ENCODE measurements at regions not wholly inside any gene's neighbourhood (a gene's known extent, or its start where the extent isn't known, plus 50 kb on each side); places are given as distances from the start of the nearest gene placed in this dataset.

DNA sequence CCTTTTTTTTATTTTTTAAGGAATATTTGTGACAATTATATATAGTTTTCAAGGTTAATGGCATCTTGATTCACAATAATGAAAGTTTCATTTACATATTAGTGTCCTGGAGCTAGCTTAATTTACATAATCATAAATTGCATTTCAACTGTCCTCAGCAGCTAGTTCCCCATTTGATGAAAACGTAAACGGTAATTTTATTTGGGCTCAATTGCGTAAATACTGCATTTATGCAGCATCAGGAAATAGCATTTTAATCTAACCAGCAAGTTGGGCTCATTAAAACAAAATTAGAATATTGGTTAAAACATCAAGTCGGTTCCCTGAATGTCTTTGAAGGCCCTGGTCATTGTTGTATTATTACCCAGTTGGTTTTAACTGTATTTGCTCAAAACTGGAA, 136.8 kb upstream of the CDH5 start:
- DNase-seq (ENCODE audit: missing footprints) (no peak), ATAC-seq (no peak)
- intact Hi-C loops (cut with DNase I): no loop called here

DNA sequence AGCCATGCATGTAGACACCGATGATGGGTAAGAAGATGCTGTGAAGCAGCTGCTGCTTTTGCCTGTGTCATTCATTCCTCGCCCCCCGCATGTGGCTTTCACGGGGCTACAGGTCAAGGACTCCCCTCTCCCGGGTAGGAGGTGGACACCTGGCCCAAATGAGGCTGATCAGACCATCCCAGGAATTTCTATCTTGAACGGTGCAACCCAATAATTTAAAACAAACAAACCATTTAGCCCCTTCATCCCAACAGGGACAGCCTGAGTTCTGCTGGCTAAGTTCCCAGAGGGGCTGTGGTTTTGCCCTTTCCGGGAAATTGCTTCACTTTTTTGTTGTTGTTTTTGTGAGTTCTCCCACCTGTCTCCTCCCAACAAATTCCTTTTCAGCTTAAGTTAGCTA, 137.7 kb upstream of the CDH5 start:
- no peak for ATAC-seq
- intact Hi-C loops (cut with DNase I): no loop called here

DNA sequence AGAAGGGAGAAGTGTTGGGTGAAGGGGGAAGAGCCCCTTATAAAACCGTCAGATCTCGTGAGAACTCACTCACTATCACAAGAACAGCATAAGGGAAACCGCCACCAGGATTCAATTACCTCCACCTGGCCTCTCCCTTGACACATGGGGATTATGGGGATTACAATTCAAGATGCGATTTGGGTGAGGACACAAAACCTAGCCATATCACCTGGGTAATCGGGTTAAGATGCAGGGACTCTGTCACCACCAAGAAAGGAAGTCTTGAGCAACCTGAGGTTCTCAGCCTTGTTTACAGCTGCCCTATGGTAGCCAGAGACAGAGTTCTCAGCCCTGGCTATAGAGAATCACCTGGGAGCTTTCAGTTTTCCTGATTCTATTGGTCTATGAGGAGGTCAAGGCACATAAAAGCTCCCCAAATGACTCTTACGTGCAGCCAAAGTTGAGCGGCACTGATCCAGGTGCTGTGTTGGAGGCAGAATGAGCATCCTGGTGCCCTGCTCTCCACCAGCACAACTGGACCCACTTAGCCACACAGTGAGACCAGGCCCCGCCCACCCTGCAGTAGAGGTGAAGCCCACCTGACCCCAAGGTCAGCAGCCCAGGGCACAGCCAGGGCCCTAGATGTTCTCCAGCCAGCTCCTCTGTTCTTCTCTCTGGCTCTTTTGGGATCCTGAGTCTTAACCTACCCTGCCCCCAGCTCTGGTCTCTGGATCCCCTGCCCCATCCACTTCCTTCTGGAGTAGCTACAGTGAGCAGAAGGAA, 138.5 kb upstream of the CDH5 start:
- no peak for ATAC-seq
- intact Hi-C loops (cut with DNase I): no loop called here
- DNase-seq (ENCODE audit: missing footprints): no peak

More for the DNA sequence above, 137.7 kb upstream of the CDH5 start:
- no peak for DNase-seq (ENCODE audit: missing footprints)

GRCh38 chr16:66226762-66227161, 139.7 kb upstream of the CDH5 start:
- ATAC-seq (peak; percentile 79), DNase-seq (ENCODE audit: missing footprints) (no peak)
- intact Hi-C loops (cut with DNase I): no loop called here

GRCh38 chr16:66225696-66226095, 140.8 kb upstream of the CDH5 start:
- ATAC-seq (no peak), DNase-seq (ENCODE audit: missing footprints) (no peak)
- intact Hi-C loops (cut with DNase I): no loop called here

DNA sequence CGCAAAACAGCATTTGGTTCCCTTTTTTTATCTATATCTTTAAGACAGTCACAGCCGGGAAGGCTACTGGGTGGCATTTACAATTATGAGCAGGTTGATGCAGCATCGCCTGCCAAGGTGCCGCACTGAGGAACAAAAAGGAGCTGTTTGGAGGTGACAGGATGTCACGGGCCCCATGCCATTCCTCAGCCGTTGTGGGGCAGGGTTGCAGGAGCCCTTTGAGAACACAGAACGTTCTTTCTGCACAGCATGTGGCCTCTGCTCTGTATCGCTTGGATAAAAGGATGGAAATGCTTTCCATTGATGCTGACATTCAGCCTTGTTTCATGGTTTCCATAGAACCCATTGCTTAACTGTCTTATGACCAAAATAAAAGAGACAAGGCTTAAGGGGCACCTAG, 141.9 kb upstream of the CDH5 start:
- DNase-seq (ENCODE audit: missing footprints): no peak
- intact Hi-C loops (cut with DNase I): no loop called here

DNA sequence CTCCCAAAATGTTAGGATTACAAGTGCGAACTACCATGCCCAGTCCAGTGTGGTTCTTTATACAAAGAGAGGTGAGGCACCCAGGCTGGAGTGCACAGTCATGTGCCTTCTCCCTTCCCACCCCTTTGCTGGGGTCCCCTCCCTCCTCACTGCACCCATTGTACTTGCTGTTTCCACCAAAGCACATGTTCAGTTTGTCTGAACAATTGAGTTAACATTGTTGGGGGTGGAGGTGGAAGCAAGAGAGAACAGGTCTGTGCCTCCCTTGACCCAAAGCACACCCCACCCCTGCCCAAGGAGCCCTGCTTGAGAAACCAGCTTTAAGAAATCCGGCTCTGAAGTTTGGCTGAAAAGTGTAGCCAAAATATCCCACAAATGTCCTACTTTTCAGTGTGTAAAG, 142.3 kb upstream of the CDH5 start:
- intact Hi-C loops (cut with DNase I): no loop called here
- DNase-seq (ENCODE audit: missing footprints) (no peak), ATAC-seq (no peak)

More for the DNA sequence above, 141.9 kb upstream of the CDH5 start:
- ATAC-seq: no peak

DNA sequence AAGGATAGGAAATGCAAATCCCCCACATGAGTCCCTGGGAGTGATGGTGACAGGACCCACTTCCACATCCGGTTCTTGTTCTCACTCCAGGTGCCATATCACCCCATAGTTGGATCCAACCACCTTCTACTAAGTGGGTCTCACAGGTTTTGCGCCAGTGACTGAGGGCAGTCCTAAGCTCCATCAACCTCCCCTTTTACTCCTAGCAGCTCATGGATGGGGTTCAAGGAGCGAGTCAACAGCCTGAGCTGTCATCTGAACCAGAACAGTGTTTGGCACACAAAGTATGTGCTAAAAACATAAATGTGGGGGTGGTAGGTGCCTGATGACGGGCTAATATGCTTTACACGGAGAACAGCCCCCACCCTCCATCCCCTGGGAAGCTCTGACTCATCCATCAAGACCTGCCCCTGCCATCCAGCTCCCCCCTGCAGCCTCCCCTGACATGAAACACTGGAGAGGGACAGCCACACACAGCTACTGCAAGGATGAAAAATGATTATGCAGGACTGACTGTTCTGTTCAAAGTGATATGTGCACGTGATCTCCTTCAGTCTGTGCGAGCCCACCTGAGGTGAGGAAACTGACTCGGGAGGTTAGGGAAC, 143.2 kb upstream of the CDH5 start:
- intact Hi-C loops (cut with DNase I): no loop called here
- peak; percentile 11 for ATAC-seq
- no peak for DNase-seq (ENCODE audit: missing footprints)

DNA sequence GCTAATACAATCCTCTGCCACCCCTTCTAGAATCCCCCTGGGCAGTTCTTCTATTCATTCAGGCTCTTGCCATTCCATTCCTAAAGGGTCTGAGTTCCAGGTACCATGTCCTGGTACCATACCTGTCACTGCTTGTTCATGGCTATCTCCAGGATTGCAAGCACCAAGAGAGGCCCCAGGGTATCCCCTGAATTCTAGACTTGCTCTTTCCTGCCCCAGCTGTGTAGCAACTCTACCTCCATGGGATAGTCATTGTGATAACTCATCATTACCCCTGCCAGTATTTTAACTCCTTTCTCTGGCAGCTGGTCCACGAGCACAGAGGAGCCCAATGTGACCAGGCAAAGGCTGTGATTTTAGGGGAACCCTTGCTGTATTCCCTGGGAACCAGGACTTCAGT, 143.7 kb upstream of the CDH5 start:
- intact Hi-C loops (cut with DNase I): no loop called here
- ATAC-seq: no peak

DNA sequence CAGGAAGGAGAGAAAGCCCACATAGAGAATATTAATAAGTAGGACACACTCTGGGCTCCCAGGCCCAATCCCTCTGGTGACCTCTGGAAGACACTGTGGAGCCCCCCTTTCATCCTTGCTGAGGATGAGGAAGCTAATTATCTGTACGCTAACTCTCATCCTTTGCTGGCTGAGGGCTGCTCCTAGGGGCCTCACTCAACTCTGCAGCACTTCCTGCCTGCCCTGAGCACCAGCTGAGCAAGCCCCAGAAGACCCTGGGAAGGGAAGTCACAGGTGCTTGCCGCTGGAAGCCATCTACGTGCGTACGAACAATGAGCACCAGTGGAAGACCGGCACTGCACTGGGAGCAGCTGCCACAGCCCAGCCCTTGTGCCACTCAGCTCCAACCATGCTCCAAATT, 145.8 kb upstream of the CDH5 start:
- ATAC-seq: no peak
- no peak for DNase-seq (ENCODE audit: missing footprints)
- intact Hi-C loops (cut with DNase I): no loop called here

More for the DNA sequence above, 143.7 kb upstream of the CDH5 start:
- no peak for DNase-seq (ENCODE audit: missing footprints)

DNA sequence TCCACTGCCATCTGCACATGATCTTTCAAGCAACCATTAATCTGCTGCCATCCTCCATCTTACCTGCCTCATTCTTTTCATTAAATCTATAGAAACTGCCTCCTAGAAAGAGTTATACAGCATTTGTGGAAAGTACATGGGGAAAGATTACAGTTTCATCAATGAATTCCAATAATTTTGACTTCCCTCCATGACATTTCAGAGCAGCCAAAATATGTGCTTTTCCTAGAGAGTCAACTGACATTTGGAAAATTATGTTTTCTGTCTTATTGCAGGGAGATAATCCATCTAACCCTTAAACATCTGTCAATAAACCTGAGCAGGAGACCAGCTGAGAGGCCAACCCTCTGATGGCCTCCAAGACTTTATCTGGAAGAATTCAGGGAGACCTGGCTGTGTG, 147.0 kb upstream of the CDH5 start:
- no peak for DNase-seq (ENCODE audit: missing footprints)
- intact Hi-C loops (cut with DNase I): no loop called here
- no peak for ATAC-seq

- DNase-seq (ENCODE audit: missing footprints) (no peak), ATAC-seq (no peak)
- intact Hi-C loops (cut with DNase I): no loop called here
Measured at GRCh38 chr16:66212428-66212827, 154.1 kb upstream of the CDH5 start.

GRCh38 chr16:66211651-66212050, 154.8 kb upstream of the CDH5 start:
- ATAC-seq: no peak
- intact Hi-C loops (cut with DNase I): no loop called here
- DNase-seq (ENCODE audit: missing footprints): no peak

DNA sequence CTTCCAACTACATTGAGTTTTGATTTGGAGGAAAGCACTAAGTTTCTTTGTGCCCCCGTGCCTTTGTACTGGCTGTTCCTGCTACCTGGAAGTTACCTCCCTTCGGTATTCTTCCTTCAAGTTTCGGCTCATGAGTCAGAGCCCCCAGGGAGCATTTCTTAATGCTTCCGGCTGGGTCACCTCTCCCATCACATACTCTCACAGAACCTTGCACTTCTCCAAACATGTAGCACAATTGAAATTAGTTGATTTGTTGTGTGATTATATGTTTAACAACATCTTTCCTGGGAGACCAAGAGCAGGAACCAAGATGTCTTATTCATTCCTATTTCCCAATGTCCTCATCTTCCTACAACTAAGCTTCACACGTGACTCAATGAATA, 158.6 kb upstream of the CDH5 start:
- intact Hi-C loops (cut with DNase I): no loop called here
- no peak for ATAC-seq
- no peak for DNase-seq (ENCODE audit: missing footprints)

DNA sequence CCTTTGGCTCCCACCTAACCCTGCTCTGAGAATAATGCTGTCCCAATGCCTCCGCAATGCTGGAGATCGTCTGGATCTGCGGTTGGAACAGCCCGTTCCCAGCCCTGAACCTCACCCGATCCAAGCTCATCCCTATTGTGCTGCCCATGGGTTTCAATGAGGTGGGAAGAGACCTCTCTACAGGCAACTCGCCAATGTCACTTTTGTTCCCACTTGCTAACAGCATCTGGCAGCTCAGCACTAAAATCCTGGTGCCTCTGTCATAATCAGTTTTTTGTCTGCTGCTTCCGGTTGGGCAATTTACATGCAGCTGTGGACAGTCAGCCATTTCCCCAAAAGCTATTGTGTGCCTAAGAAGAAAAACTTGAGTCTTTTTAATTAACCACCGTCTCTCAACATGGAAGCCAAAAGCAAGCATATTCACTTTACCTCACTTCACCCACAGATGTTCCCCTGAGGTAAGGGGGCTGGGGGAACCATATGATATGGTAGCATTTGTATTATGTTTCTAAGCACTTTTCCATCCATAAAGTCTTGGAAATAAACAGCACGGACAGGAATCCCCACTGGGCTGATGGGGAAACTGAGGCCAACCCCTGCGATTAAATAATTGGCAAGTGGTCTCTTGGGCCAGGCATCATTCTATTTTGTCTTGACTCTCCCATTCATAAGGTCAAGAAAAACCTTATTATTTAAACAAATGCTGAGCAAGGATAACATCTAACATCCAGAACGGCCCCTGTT, 159.2 kb upstream of the CDH5 start:
- ATAC-seq (peak; percentile 64), DNase-seq (ENCODE audit: missing footprints) (no peak)
- intact Hi-C loops (cut with DNase I): no loop called here

GRCh38 chr16:66206363-66206762, 160.1 kb upstream of the CDH5 start:
- no peak for DNase-seq (ENCODE audit: missing footprints)
- intact Hi-C loops (cut with DNase I): no loop called here
- no peak for ATAC-seq

DNA sequence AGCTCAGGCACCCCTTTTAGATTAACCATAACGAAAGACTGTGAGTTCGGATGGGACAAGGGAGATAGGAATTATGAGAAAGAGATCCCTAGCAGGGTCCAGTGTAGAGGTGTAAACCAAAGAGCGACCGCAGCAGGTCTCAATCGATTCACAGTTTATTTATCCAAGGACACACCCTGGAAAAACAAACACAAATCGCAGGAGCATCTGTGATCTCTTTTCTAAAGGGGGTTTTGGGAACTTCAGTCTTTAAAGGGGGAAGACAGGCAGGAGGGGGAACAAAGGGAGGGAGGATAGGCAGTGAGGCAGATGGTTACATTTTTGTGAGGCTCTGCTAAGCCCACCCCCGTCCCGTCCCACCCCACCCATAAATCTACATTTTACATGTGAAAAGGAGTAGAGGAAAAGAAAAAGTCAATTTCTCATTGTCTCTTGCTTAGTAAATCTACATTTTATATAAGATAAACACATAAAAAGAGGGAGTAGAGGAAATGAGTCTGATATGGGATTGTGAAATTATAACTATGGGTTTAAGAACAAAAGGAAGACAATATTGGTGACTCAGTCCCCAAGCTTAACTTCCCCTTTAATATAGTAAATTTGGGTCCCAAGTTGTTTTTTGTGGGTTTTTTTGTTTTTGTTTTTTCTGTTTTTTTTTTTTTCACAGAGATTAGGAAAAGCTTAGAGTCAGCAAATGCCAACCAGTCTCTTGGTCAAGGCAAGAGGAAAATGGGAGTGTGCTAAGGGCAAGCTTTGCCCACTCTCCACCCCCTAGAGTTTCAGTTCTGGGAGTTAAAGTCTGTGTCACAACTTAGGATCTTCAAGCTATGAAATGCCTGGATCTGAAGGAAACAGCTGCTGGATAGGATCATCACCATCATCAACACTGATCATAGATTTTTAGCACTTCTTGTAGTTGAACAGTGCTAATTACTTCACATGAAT, 160.9 kb upstream of the CDH5 start:
- ATAC-seq: peak; percentile 47
- no peak for DNase-seq (ENCODE audit: missing footprints)
- intact Hi-C loops (cut with DNase I): no loop called here

GRCh38 chr16:66204756-66205155, 161.7 kb upstream of the CDH5 start:
- ATAC-seq (no peak), DNase-seq (ENCODE audit: missing footprints) (no peak)
- intact Hi-C loops (cut with DNase I): no loop called here

DNA sequence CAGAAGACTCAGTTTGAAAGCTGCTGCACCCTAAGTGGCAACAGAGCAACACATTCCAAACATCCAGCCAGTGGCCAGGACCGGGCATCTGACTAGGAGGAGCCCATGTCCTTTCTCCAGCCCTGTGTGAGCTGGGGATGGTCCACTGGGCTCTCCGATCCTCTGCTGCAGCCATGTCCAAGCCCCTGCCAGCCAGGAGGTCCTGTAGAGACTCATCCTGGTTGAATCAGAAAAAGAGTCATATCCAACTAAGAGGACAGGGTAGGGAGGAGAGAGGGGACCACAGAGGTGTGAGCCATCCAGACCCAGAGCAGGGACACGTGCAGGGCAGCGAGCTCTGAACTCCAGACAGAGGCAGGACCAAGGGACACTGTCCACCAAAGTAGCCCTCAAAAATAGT, 163.0 kb upstream of the CDH5 start:
- no peak for DNase-seq (ENCODE audit: missing footprints)
- intact Hi-C loops (cut with DNase I): no loop called here
- no peak for ATAC-seq
